Stimulated activated effector memory CD8-positive, alpha-beta T cell treated with anti-CD3 and anti-CD28 coated beads, Interleukin-12 subunit alpha, Interleukin-12 subunit beta, amount 100 ng/mL, for 72 hours (primary cell): ENCODE measurements at regions not wholly inside any gene's neighbourhood (a gene's known extent, or its start where the extent isn't known, plus 50 kb on each side); places are given as distances from the start of the nearest gene placed in this dataset.

Experiments
- ATAC-seq: fragments of 150-1000 bp; cut with Tn5 transposase; 2 replicates; pipeline ENCODE4 v1.10.0; 2021
- DNase-seq, 2 donors: peaks; one replicate each; pipeline ENCODE4 v3.0.0; 2021 to 2022; ENCODE audit warnings: low spot score in 2 of 2
- H3K27ac Mint-ChIP-seq: one replicate; pipeline ENCODE4 v1.8.0; 2022; ENCODE audit warnings: mild to moderate bottlenecking, mixed read lengths
- H3K36me3 Mint-ChIP-seq: one replicate; pipeline ENCODE4 v1.8.0; 2022; ENCODE audit warnings: mild to moderate bottlenecking, mixed read lengths
- H3K4me1 Mint-ChIP-seq: one replicate; pipeline ENCODE4 v1.8.0; 2022; ENCODE audit warnings: mixed read lengths
- H3K4me3 Mint-ChIP-seq: one replicate; pipeline ENCODE4 v1.8.0; 2022; ENCODE audit warnings: mild to moderate bottlenecking, mixed read lengths
- H3K9me3 Mint-ChIP-seq: one replicate; pipeline ENCODE4 v1.8.0; 2022; ENCODE audit warnings: mixed read lengths

DNA sequence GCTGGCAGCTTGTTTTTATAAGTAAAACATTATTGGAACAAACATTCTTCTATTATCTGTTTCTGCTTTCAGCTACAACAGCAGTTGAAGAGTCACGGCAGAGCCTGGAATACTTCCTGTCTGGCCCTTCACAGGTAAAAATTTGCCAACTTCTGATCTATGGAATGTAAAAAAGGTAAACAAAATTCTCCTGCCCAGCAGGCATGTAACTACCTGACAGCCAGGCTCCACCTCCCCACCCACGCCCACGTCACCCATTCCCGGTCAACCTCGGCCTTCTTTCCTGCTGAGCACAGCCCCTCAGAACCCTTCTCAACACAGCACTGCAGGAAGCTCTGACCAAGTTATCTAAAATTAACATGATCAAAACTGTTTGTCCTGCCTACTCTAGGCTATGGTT, 166.0 kb downstream of the DLL1 start:
- no peak for DNase-seq
- no peak for ATAC-seq
- H3K4me3 Mint-ChIP-seq = no peak overlapping the region
- peaks cover 15% of the 10 kb centered on the region for H3K9me3 Mint-ChIP-seq
- peaks cover 5% of the 10 kb centered on the region for H3K36me3 Mint-ChIP-seq
- H3K27ac Mint-ChIP-seq = no peak overlapping the region
- no peaks in the 10 kb centered on the region for H3K4me1 Mint-ChIP-seq

DNA sequence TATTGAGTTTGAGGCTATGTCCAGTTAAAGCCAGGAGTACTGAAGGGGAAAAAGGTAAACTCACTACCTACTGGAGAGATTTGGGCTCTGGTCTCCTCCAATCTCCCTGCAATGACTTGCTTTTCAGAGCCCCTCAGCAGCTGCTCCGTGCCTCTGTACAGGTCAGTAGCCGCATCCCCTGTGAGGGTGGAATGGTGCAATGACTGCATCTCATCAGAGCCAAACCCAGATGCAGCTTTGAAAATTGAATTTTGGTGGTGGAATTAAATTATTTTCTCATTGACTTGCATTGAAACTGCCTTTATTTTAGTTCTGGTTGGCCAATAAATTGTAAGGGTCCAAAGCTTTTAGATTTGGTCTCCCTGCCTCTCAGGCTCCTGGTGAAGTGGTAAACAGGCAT, 166.7 kb downstream of the DLL1 start:
- Mint-ChIP-seq H3K4me1 (no peaks in the 10 kb centered on the region), H3K9me3 (peaks cover 20% of the 10 kb centered on the region), H3K4me3 (no peak overlapping the region), H3K27ac (no peak overlapping the region), H3K36me3 (peaks cover 5% of the 10 kb centered on the region)
- ATAC-seq = no peak
- no peak for DNase-seq

DNA sequence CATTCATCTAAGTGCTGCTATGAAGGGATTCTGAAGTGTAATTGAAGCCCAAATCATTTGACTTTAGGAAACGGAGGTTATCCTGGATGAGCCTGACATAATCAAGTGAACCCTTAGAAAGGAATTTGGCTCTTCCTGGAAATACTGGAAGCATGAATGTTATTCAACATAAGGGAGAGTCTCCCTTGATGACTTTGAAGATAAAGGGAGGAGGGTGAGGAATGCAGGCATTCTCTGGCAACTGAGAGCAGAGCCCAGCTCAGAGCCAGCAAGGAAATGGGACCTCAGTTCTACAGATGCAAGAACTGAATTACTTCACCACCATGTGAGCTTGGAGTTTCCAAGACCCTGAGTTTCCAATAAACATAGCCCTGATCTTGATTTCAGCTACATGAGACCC, 168.2 kb downstream of the DLL1 start:
- H3K4me1 Mint-ChIP-seq = no peaks in the 10 kb centered on the region
- no peak for ATAC-seq
- no peak overlapping the region for H3K4me3 Mint-ChIP-seq
- DNase-seq = no peak
- H3K9me3 Mint-ChIP-seq = peaks cover 20% of the 10 kb centered on the region
- no peak overlapping the region for H3K27ac Mint-ChIP-seq
- H3K36me3 Mint-ChIP-seq = peaks cover 5% of the 10 kb centered on the region

DNA sequence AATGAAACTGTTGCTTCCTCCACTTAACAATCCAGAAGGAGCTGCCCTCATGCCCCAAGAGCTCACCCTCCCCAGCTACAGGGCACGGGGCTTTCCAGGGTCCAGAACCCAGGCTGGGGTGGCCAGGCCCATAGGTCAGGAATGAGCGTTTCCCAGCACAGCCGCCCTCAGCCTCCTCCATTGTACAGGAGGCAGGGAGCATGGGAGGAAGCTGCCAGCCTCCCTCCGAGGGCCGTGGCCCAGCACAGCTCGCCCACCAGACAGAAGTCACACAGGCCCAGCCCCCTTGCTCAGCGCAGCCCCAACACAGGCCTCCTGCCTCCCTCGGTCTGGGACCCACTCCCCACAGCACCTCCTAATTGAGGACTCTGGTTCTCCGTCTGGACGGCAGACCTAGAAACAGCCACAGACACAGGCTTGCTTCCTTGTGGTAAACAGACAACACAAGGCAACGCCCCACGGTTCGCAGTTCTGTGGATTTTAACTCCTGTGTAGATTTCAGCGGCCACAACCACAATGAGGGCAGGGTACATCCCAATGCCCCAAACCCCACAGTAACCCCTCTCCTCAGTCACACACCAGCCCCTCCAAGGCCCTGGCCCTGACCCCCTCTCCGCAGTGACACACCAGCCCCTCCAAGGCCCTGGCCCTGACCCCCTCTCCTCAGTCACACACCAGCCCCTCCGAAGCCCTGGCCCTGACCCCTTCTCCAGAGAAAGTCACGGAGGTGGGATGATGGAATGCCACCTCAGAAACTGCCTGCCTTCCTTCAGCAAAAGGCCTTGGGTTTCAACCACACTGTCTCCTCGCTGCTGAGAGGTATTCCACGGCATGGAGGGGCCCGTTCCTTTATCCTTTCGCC, 173.5 kb downstream of the DLL1 start:
- Mint-ChIP-seq H3K4me1 (no peaks in the 10 kb centered on the region), H3K27ac (no peak overlapping the region), H3K4me3 (no peak overlapping the region), H3K36me3 (peaks cover 5% of the 10 kb centered on the region), H3K9me3 (peaks cover 20% of the 10 kb centered on the region)
- no peak for ATAC-seq
- DNase-seq = no peak

DNA sequence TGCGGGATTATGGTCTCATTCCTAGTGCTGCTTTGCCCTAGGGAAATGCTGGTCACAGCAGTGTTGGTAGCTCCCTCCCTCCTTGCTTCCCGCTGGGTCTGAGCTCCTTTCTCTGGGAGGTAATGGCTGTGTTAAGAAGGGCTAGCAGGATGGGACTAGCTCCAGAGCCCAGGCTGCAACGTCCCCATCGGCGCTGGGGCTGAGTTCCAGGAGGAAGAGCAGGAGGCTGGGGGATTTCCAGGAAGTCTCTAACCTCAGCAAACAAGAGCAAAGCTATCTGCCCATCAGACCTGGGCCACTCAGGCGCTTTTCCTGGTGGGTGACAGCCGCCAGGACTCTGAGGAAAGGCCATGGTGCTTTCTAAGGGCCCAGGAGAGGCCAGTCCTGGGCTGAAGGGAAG, 174.2 kb downstream of the DLL1 start:
- Mint-ChIP-seq H3K4me1 (no peaks in the 10 kb centered on the region), H3K36me3 (no peaks in the 10 kb centered on the region), H3K27ac (no peak overlapping the region), H3K9me3 (peaks cover 14% of the 10 kb centered on the region), H3K4me3 (no peak overlapping the region)
- ATAC-seq = no peak
- no peak for DNase-seq

DNA sequence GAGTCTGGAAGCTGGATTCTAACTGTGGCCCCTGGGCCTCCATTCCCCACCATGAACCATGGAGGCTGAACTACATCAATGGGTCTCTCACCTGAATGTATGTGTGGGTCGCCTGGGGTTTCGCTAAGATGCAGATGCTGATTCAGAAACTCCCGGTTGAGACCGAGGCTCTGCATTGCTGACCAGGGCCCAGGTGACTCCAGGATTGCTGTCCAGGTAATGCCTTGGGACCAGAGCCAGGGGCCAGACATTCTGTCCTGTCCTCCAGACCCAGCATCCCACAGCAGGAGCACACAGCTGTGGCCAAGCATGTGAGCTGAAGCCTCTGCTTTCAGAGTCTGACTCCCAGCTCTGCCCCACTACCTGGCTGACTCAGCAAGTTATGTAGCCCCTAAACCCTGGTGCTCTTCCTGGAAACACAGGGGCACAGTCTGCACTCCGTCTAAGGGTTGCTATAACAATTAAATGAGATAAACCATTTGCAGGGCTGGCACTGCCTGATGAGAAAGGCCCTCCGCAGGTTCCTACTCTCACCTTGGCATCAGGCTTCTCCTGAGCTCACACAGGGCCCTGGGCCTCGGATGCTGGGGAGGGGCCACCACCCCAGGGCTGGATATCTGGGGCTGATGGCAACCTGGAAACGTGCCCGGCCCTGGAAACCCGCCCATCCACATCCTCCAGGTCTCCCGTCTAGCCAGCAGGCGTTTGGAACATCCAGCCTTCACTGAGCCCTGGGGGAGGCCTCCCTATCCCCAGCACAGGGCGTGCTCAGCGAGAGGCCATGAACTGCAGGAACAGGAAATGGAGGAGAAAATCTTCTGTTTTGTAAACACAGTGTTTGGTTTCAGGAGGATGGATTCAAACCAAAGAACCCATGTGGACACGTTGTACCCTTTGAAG, 175.7 kb downstream of the DLL1 start:
- DNase-seq (no peak), ATAC-seq (no peak)
- Mint-ChIP-seq H3K36me3 (no peaks in the 10 kb centered on the region), H3K9me3 (peaks cover 6% of the 10 kb centered on the region), H3K27ac (no peak overlapping the region), H3K4me1 (no peaks in the 10 kb centered on the region), H3K4me3 (no peak overlapping the region)

DNA sequence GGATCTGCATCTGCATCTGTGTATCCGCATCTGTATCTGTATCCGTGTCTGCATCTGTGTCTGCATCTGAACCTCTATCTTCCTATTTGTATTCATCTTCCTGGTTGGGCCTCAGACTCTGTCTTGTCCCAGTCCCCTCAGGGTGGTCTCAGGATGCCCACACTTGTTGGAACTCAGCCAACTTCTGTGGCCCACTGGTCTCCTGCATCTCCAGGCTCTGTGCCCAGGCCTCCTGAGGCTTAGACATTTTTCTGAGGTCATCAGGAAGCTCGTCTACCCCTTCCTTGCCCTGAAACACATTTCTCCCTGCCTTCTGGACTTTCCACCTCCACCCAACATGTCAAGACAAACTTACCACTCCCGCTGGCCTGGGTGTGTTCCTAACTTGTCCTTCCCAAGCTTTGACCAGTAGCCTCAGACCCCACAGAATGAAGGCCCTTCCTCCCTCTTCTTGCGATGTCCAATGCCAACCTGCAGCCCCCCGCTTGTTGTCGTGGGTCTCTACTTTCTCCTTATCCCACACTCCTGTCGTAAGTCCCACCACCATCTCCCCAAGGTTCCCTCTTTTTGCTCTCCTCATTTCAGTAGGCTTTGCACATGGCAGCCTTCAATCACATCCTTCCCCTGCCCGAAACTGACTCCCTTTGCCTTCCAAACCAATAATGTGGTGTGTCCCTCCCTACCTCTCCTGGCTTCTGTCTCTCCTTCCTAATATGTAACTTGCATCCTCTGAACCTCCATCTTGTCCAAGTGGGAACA, 176.5 kb downstream of the DLL1 start:
- ATAC-seq (no peak), DNase-seq (no peak)
- Mint-ChIP-seq H3K4me3 (no peak overlapping the region), H3K4me1 (no peaks in the 10 kb centered on the region), H3K27ac (no peak overlapping the region), H3K36me3 (no peaks in the 10 kb centered on the region), H3K9me3 (peaks cover 2% of the 10 kb centered on the region)

DNA sequence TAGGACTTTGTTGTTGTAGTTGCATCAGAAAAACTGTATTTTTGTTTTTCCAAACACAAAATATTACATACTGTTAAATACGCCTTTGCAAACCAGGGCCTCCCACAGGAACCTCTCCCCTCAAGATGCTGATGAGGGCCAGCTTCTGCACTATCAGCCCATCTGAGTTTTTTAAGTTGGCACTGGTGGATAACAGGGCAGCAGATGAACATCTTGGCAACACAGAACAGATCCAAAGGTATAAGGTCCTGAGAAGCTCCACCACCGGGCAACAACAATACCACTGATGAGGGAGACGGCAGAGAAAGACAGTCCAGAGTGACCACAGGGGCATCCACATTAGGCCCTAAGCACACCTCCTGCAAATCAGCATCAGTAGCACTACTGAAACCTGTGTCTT, 177.7 kb downstream of the DLL1 start:
- Mint-ChIP-seq H3K4me3 (no peak overlapping the region), H3K4me1 (no peaks in the 10 kb centered on the region), H3K36me3 (no peaks in the 10 kb centered on the region), H3K9me3 (no peaks in the 10 kb centered on the region), H3K27ac (no peak overlapping the region)
- DNase-seq = no peak
- ATAC-seq = no peak

DNA sequence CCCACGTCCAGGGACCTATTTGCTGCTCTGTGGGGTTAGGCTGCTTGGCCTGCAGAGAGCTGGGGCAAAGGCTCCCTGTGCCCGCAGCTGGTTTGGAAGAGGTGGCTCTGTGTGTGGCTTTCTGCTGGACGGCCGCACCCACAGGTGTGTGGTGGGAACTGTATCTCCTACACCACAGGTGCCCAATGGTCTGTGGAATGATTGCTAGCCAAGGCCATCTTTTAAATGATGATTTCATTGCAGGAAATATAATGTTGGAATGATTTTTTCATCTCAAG, 178.4 kb downstream of the DLL1 start:
- Mint-ChIP-seq H3K36me3 (no peaks in the 10 kb centered on the region), H3K9me3 (no peaks in the 10 kb centered on the region), H3K4me1 (no peaks in the 10 kb centered on the region), H3K4me3 (no peak overlapping the region), H3K27ac (no peak overlapping the region)
- no peak for DNase-seq
- no peak for ATAC-seq

DNA sequence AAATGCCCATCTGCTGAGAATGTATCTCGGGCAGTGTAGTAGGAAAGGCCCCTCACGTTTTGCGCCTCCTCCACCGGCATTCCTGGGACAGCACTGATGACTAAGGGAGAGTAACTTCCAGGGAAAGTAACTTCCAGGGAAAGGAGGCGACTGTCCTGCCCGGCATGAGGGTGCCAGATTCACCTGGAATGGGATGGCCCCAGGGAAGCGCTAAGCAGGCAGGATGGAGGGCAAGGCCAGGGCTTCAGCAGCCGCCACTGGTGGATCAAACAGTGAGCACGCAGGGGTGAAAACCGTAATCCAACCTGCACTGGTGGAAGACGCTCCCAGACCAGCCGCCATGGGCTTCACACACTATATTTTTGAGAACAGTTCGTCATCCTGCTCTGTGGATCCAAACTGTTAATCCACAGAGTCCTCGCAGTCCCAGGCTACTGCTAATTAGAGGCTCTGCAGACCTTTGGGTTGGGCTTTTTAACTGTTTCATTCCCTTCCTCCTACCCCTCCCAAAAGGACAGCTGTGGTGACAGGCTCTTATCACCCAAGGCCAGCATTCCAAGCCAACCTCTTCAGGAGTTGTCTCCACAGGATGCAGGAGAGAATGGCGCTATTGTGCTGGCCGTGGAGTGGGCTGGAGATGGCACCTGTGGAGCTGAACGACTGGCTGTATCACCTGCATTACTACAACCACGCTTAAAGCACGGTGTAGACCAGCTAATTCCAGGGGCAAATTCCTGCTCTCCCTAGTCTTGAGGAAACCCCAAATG, 178.9 kb downstream of the DLL1 start:
- DNase-seq = no peak

DNA sequence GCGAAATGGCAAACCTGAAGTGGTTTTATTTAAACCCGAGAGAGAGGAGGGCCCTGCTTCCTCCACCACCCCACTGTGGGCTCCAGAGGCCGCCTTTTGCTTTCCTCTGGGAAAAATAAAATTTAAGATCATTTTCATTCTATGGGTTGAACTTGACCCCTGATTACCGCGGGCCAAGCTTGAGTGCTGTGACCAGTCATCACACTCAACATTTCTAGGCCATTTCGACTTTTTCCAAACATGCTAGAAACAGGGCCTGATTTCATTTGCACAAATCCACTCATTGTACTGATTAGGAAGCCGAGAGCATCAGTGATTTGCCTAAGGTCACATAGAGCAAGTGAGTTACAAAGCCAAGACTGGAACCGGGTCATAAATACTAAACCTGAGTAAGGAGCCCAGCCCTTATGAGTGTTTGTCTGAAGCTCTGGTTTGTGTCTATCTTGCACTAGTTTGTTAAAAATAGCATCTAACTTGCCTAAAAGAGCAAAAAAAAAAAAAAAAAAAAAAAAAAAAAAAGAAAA, 179.7 kb downstream of the DLL1 start:
- no peak overlapping the region for H3K4me3 Mint-ChIP-seq
- ATAC-seq (no peak), DNase-seq (no peak)
- no peaks in the 10 kb centered on the region for H3K9me3 Mint-ChIP-seq
- no peaks in the 10 kb centered on the region for H3K36me3 Mint-ChIP-seq
- no peaks in the 10 kb centered on the region for H3K4me1 Mint-ChIP-seq
- H3K27ac Mint-ChIP-seq = no peak overlapping the region

More for the DNA sequence above, 178.9 kb downstream of the DLL1 start:
- Mint-ChIP-seq H3K36me3 (no peaks in the 10 kb centered on the region), H3K4me1 (no peaks in the 10 kb centered on the region), H3K27ac (no peak overlapping the region), H3K9me3 (no peaks in the 10 kb centered on the region), H3K4me3 (no peak overlapping the region)
- ATAC-seq = no peak

DNA sequence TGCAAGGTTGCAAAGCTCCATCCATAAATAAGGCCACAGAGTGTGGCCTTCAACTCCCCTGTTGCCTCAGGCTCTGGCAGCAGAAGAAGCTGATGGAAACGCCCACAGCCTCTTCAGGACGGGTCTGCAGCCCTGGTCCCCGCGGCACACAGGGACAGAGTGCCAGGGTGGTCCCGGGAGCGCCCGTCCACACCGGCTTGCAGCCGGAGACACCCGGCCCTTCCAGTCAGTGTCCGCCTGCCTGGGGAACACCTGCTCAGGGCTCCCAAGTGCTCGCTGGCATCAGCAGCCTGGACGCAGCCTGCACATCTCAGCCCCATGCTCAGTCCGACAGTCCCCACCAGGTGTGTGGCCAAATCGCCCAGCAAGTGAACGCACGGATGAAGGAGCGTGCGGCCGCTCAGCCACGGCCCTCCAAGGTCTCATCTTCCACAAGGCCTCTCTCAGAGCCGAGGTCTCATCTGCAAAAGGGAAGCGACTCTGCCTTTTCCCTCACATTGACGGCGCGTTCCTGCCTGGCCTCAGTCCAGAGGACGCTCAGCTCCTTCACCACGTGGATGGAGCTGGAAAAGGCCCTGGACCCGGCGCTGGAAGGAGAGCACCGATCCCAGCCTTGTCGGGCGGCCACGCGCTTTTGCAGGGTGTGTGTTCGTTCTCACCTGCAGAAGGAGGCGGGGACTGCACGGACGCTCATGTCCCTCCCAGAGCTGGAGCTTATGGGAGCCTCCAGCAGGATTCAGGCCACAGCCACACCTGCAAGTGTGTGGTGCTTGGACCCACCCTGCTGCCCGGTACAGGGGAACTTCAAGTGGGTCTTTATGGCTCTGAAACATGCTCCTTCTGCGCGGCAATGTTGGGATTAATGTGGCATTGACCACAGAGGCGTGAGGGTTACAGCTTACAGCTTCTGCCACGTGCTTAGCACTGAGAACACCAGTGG, 180.4 kb downstream of the DLL1 start:
- ATAC-seq = no peak
- DNase-seq = no peak
- H3K36me3 Mint-ChIP-seq = no peaks in the 10 kb centered on the region
- no peak overlapping the region for H3K27ac Mint-ChIP-seq
- H3K9me3 Mint-ChIP-seq = no peaks in the 10 kb centered on the region
- H3K4me1 Mint-ChIP-seq = no peaks in the 10 kb centered on the region
- no peak overlapping the region for H3K4me3 Mint-ChIP-seq

DNA sequence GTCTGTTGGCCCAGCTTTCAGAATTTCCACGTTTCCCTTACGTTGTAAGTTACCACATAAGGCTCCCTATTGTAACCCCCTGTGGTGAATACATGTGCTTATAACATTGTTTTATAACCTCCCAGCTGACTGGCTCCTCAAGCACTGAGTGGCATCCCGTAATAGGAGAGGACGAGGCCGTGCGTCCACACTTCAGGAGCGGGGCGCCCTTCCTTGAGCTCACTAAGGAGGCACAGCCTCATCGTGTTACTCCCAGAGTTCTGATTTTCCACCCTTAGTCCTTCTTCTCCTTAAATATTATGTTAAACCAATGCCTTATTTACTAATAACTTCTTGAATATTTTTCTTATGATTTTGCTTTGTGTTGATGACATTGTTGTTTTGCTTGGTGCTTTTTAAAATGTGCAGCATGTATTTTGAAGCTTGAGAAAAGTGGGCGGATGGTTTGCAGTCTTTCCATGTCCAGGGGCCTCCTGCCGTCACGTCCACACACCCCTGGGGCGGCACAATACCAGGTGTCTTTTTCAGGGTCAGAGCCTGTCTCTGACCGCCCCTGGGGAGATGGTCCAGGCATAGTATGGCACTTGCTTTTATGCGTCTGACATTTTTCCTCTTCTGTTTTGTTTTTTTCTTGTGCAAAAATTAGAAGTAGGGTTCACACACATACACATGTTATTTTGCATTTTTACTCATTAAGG, 181.8 kb downstream of the DLL1 start:
- no peak overlapping the region for H3K4me3 Mint-ChIP-seq
- no peak for ATAC-seq
- DNase-seq = no peak
- H3K36me3 Mint-ChIP-seq = no peaks in the 10 kb centered on the region
- H3K27ac Mint-ChIP-seq = no peak overlapping the region
- no peaks in the 10 kb centered on the region for H3K4me1 Mint-ChIP-seq
- H3K9me3 Mint-ChIP-seq = no peaks in the 10 kb centered on the region
